Cardiac muscle cell (in vitro differentiated cells and primary cell): ENCODE measurements at regions not wholly inside any gene's neighbourhood (a gene's known extent, or its start where the extent isn't known, plus 50 kb on each side); places are given as distances from the start of the nearest gene placed in this dataset.

Experiments
- DNase-seq, 2 donors: peaks; one replicate each; pipeline versions ENCODE4 v3.0.0 to v3.0.0-alpha.2; 2010 to 2017; ENCODE audit warnings: low read depth in 1 of 2, low spot score in 1 of 2
- H3K27ac ChIP-seq: fragments of 200-600 bp; sonication (generic); 2 replicates; pipeline ENCODE4 v1.5.1; 2016
- H3K27me3 ChIP-seq: fragments of 200-600 bp; sonication (generic); 2 replicates; pipeline ENCODE4 v1.6.0; 2016; ENCODE audit warnings: control low read depth
- H3K36me3 ChIP-seq: fragments of 200-600 bp; sonication (generic); 2 replicates; pipeline ENCODE4 v1.5.1; 2016; ENCODE audit warnings: control low read depth
- H3K4me1 ChIP-seq: fragments of 200-600 bp; sonication (generic); 2 replicates; pipeline ENCODE4 v1.8.1; 2017; ENCODE audit warnings: low read depth, mild to moderate bottlenecking, mixed run types
- H3K4me3 ChIP-seq: fragments of 200-600 bp; sonication (generic); 2 replicates; pipeline ENCODE4 v1.5.1; 2016; ENCODE audit warnings: mild to moderate bottlenecking
- H3K9me3 ChIP-seq: fragments of 200-600 bp; sonication (generic); 2 replicates; pipeline ENCODE4 v1.5.1; 2017; ENCODE audit warnings: low read depth, mild to moderate bottlenecking, control low read depth
- CTCF ChIP-seq: IDR thresholded peaks from 2 replicates; pipeline ENCODE4 v1.5.1; 2012; ENCODE audit warnings: low read depth, mild to moderate bottlenecking, low read length

DNA sequence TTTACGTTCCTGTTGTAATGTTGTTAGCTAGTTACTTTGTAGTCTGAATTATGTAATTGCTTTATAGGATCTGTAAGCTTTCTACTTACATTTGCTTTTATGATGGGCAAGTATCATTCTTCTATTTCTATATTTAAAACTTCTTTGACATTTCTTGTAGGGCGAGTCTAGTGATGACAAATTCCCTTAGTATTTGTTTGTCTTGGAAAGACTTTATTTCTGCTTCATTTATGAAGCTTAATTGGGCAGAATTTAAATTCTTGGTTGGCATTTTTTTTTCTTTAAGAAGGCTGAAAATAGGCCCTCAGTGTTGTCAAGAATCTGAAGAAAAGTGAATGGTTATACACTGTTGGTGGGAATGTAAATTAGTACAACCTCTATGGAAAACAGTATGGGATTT lies 506.3 kb downstream of the TENT5A start:
- TF ChIP-seq CTCF, result no peak
- Histone ChIP-seq H3K4me3 (no peak overlapping the region), H3K9me3 (no peaks in the 10 kb centered on the region), H3K27me3 (no peaks in the 10 kb centered on the region), H3K36me3 (no peaks in the 10 kb centered on the region), H3K27ac (no peak overlapping the region), H3K4me1 (no peaks in the 10 kb centered on the region)
- DNase-seq, result no peak

DNA sequence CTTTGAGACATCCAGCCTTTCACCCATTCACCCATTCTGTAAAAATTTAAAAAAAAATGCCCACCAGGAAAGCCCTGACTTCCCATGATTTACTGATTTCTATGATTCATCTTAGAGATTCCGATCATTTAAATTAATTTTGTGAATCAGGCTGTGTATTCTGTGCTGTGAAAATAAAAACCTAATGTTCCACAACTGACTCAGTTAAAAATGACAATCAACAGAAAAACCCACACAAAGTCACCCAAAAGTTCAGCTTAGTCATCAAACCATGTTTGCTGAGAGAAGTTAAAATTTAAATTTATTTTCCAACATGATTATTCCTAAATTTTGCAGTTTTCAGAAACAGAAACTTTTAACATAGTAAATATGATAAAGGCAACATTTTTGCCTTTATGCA lies 509.9 kb downstream of the TENT5A start:
- H3K27ac ChIP-seq, result no peak overlapping the region
- TF ChIP-seq CTCF, result no peak
- H3K9me3 ChIP-seq, result no peaks in the 10 kb centered on the region
- no peaks in the 10 kb centered on the region for H3K4me1 ChIP-seq
- no peaks in the 10 kb centered on the region for H3K27me3 ChIP-seq
- H3K36me3 ChIP-seq, result no peaks in the 10 kb centered on the region
- H3K4me3 ChIP-seq, result no peak overlapping the region
- no peak for DNase-seq

GRCh38 chr6:81241126-81242041 lies 511.1 kb downstream of the TENT5A start:
- Histone ChIP-seq H3K4me1 (no peaks in the 10 kb centered on the region), H3K27me3 (no peaks in the 10 kb centered on the region), H3K9me3 (no peaks in the 10 kb centered on the region), H3K4me3 (no peak overlapping the region), H3K27ac (no peak overlapping the region), H3K36me3 (no peaks in the 10 kb centered on the region)
- peak; percentile 61 for TF ChIP-seq CTCF
- DNase-seq, result peak; percentile 40 to 73

DNA sequence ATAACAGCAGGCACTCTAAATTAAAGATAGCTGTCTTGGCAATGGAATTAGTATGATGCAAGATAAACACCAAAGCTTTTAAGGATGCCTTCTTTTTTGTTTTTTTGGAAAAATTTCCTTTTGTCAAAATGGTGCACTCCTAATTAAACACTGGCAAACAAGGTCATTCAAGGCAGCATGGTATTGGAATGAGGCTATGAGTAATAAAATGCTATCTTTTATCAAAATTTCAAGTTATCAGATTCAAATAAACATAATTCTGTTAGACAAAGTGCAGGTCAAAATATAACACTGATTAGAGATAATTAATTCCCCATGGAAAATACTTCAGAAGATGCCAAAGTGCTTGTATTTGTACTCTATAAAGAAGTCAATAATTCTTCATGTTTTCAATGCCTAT lies 514.1 kb downstream of the TENT5A start:
- no peaks in the 10 kb centered on the region for H3K36me3 ChIP-seq
- H3K27ac ChIP-seq, result no peak overlapping the region
- no peak for DNase-seq
- no peaks in the 10 kb centered on the region for H3K27me3 ChIP-seq
- no peaks in the 10 kb centered on the region for H3K4me1 ChIP-seq
- no peak overlapping the region for H3K4me3 ChIP-seq
- TF ChIP-seq CTCF, result no peak
- H3K9me3 ChIP-seq, result no peaks in the 10 kb centered on the region

GRCh38 chr6:81237226-81237625 lies 515.3 kb downstream of the TENT5A start:
- H3K4me3 ChIP-seq, result no peak overlapping the region
- H3K27me3 ChIP-seq, result no peaks in the 10 kb centered on the region
- no peaks in the 10 kb centered on the region for H3K9me3 ChIP-seq
- no peak overlapping the region for H3K27ac ChIP-seq
- H3K36me3 ChIP-seq, result no peaks in the 10 kb centered on the region
- DNase-seq, result no peak
- TF ChIP-seq CTCF, result no peak
- H3K4me1 ChIP-seq, result no peaks in the 10 kb centered on the region
